Neural cell (in vitro differentiated cells): ENCODE measurements at regions not wholly inside any gene's neighbourhood (a gene's known extent, or its start where the extent isn't known, plus 50 kb on each side); places are given as distances from the start of the nearest gene placed in this dataset.

Experiments
- EZH2 ChIP-seq: fragments of 200-600, 300-800 bp; shearing (Covaris generic), sonication (generic); IDR thresholded peaks from 2 replicates; pipeline ENCODE4 v1.6.1; 2014; ENCODE audit warnings: antibody characterized with exemption, low read length, borderline replicate concordance, mild to moderate bottlenecking; ENCODE audit not compliant: insufficient read depth, poor library complexity, severe bottlenecking
- TF ChIP-seq, protein P1 (sequence below): fragments of 450-650 bp; IDR thresholded peaks from 2 replicates; pipeline ENCODE4 v1.5.1; 2014; ENCODE audit warnings: antibody characterized with exemption, mild to moderate bottlenecking, moderate library complexity; ENCODE audit not compliant: poor library complexity, severe bottlenecking

DNA sequence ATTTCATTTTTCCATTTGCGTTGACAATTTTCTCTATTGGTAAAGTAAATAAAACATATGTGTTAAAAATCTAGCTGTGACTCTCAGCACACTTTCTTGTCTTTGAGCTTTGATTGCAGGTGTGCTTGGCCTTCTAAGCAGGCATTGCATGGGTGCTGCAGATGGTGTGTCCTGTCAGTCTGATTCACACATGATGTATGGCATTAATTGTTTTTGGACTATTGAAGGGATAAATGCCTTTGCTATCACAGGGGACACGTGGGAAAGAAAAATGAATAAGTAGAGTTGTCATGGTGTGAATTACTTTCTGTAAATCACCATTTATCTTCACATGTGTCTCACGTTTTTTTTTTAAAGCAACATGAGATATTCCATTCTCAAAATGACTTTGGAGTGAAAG, 211.3 kb upstream of the NAV3 start:
- TF ChIP-seq EZH2, result no peak
- TF ChIP-seq, protein P1, sequence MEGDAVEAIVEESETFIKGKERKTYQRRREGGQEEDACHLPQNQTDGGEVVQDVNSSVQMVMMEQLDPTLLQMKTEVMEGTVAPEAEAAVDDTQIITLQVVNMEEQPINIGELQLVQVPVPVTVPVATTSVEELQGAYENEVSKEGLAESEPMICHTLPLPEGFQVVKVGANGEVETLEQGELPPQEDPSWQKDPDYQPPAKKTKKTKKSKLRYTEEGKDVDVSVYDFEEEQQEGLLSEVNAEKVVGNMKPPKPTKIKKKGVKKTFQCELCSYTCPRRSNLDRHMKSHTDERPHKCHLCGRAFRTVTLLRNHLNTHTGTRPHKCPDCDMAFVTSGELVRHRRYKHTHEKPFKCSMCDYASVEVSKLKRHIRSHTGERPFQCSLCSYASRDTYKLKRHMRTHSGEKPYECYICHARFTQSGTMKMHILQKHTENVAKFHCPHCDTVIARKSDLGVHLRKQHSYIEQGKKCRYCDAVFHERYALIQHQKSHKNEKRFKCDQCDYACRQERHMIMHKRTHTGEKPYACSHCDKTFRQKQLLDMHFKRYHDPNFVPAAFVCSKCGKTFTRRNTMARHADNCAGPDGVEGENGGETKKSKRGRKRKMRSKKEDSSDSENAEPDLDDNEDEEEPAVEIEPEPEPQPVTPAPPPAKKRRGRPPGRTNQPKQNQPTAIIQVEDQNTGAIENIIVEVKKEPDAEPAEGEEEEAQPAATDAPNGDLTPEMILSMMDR, result no peak
